ENCODE measurements at regions not wholly inside any gene's neighbourhood (a gene's known extent, or its start where the extent isn't known, plus 50 kb on each side); places are given as distances from the start of the nearest gene placed in this dataset.

- DNase-seq = no peak
Measured at GRCh38 chr2:164288235-164288634, 333.0 kb downstream of the GRB14 start.

- no peak for DNase-seq
Measured at GRCh38 chr2:164287056-164287455, 334.2 kb downstream of the GRB14 start.

GRCh38 chr2:164285576-164285975, 335.7 kb downstream of the GRB14 start:
- DNase-seq = no peak

GRCh38 chr2:164281896-164282295, 339.4 kb downstream of the GRB14 start:
- DNase-seq = no peak

- DNase-seq = no peak
Measured at GRCh38 chr2:164275659-164276058, 345.6 kb downstream of the GRB14 start.

GRCh38 chr2:164260506-164260905, 360.8 kb downstream of the GRB14 start:
- DNase-seq = no peak

GRCh38 chr2:164257742-164258141, 363.5 kb downstream of the GRB14 start:
- no peak for DNase-seq

- DNase-seq = no peak
Measured at GRCh38 chr2:164252568-164253287, 368.6 kb downstream of the GRB14 start.

GRCh38 chr2:164243315-164243714, 378.0 kb downstream of the GRB14 start:
- DNase-seq = no peak

GRCh38 chr2:164242409-164242808, 378.9 kb downstream of the GRB14 start:
- no peak for DNase-seq

GRCh38 chr2:164234074-164234473, 387.2 kb downstream of the GRB14 start:
- DNase-seq = no peak

- DNase-seq = no peak
Measured at GRCh38 chr2:164224007-164224406, 397.3 kb downstream of the GRB14 start.

GRCh38 chr2:164221473-164221872, 399.8 kb downstream of the GRB14 start:
- DNase-seq = no peak

- no peak for DNase-seq
Measured at GRCh38 chr2:164220265-164220664, 401.0 kb downstream of the GRB14 start.

GRCh38 chr2:164213916-164214315, 407.4 kb downstream of the GRB14 start:
- DNase-seq = no peak

GRCh38 chr2:164205347-164205746, 415.9 kb downstream of the GRB14 start:
- DNase-seq = no peak

- DNase-seq = no peak
Measured at GRCh38 chr2:164203131-164203530, 418.2 kb downstream of the GRB14 start.

GRCh38 chr2:164198256-164198655, 423.0 kb downstream of the GRB14 start:
- no peak for DNase-seq

- DNase-seq = no peak
Measured at GRCh38 chr2:164190700-164191099, 430.6 kb downstream of the GRB14 start.

GRCh38 chr2:164189851-164190250, 431.4 kb downstream of the GRB14 start:
- DNase-seq = no peak

- DNase-seq = no peak
Measured at GRCh38 chr2:164187121-164187520, 434.2 kb downstream of the GRB14 start.

- DNase-seq = no peak
Measured at GRCh38 chr2:164186591-164186990, 434.7 kb downstream of the GRB14 start.

GRCh38 chr2:164182116-164182627, 439.1 kb downstream of the GRB14 start:
- DNase-seq = no peak

- DNase-seq = no peak
Measured at GRCh38 chr2:164178835-164179465, 442.3 kb downstream of the GRB14 start.

GRCh38 chr2:164164602-164165001, 428.8 kb upstream of the FIGN start:
- no peak for DNase-seq
